HFFc6 (cell line): ENCODE measurements at regions not wholly inside any gene's neighbourhood (a gene's known extent, or its start where the extent isn't known, plus 50 kb on each side); places are given as distances from the start of the nearest gene placed in this dataset.

Experiments used
- DNase-seq: peaks from one replicate; pipeline ENCODE4 v3.0.0-alpha.2; 2018
- H3K27ac Mint-ChIP-seq: 2 replicates; pipeline ENCODE4 v1.8.0; 2020; ENCODE audit warnings: mild to moderate bottlenecking, mixed read lengths
- H3K27me3 Mint-ChIP-seq: 2 replicates; pipeline ENCODE4 v1.8.0; 2021; ENCODE audit warnings: mild to moderate bottlenecking, moderate library complexity, mixed read lengths; ENCODE audit not compliant: insufficient read depth
- H3K36me3 Mint-ChIP-seq: 2 replicates; pipeline ENCODE4 v1.8.0; 2021; ENCODE audit warnings: low read depth, mixed read lengths
- H3K4me1 Mint-ChIP-seq: 2 replicates; pipeline ENCODE4 v1.8.0; 2020; ENCODE audit warnings: low read depth, mixed read lengths
- H3K4me3 Mint-ChIP-seq: 2 replicates; pipeline ENCODE4 v1.8.0; 2020; ENCODE audit warnings: mild to moderate bottlenecking, moderate library complexity, mixed read lengths
- H3K9me3 Mint-ChIP-seq: 2 replicates; pipeline ENCODE4 v1.8.0; 2020; ENCODE audit warnings: mild to moderate bottlenecking, mixed read lengths
- TF ChIP-seq, protein P1 (sequence below): fragments of 200-600 bp; sonication (generic); IDR thresholded peaks from 2 replicates; pipeline ENCODE4 v1.5.0; 2021; ENCODE audit warnings: antibody characterized with exemption, mild to moderate bottlenecking

DNA sequence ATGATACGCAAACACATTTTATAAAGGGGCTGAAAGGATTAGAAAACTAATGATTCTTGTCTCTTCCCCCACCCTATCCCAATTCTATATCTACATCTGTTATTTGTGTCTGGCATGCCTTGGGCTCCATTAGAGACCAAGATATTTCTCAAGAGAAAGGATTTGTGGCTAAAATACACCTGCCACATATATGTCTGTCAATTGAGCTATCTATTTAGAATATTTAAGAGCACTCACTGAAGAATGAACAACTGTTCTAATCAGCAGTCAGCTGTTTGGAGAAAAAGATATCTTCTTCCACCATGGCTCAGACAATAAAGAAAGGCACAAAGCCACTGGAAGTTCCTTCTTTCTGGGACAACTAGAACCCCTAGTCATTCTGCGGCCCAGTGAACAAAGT, 61.7 kb upstream of the LRRN1 start:
- no peak overlapping the region for H3K4me3 Mint-ChIP-seq
- TF ChIP-seq, protein P1, sequence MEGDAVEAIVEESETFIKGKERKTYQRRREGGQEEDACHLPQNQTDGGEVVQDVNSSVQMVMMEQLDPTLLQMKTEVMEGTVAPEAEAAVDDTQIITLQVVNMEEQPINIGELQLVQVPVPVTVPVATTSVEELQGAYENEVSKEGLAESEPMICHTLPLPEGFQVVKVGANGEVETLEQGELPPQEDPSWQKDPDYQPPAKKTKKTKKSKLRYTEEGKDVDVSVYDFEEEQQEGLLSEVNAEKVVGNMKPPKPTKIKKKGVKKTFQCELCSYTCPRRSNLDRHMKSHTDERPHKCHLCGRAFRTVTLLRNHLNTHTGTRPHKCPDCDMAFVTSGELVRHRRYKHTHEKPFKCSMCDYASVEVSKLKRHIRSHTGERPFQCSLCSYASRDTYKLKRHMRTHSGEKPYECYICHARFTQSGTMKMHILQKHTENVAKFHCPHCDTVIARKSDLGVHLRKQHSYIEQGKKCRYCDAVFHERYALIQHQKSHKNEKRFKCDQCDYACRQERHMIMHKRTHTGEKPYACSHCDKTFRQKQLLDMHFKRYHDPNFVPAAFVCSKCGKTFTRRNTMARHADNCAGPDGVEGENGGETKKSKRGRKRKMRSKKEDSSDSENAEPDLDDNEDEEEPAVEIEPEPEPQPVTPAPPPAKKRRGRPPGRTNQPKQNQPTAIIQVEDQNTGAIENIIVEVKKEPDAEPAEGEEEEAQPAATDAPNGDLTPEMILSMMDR = no peak
- H3K36me3 Mint-ChIP-seq = peaks cover 5% of the 10 kb centered on the region; the same call in 1 of the 2 replicates
- H3K4me1 Mint-ChIP-seq = no peaks in the 10 kb centered on the region
- H3K27ac Mint-ChIP-seq = no peak overlapping the region
- H3K27me3 Mint-ChIP-seq = no peaks in the 10 kb centered on the region; the same call in 1 of the 2 replicates
- no peak for DNase-seq
- H3K9me3 Mint-ChIP-seq = peaks cover 76% of the 10 kb centered on the region

DNA sequence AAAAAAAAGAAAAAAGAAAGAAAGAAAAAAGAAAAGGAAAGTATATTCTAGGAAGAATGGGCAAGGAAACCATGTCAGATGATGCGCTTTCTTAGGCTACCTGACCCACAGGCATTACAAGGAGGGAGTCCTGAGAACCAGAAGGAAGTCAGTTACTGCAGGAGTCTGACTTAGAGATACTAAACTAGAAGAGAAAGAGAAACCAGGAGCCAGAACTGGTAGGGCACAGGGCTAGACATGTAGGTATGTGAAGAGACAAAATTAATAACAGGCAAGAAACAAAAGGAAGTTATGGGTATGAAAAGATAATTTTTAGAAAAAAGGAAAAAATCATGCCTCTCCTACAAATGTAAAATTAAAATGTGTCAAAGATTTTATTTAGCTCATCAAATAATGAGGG, 63.3 kb upstream of the LRRN1 start:
- H3K27me3 Mint-ChIP-seq = no peaks in the 10 kb centered on the region; the same call in 1 of the 2 replicates
- DNase-seq = no peak
- H3K4me3 Mint-ChIP-seq = no peak overlapping the region
- TF ChIP-seq, protein P1 = no peak
- peaks cover 82% of the 10 kb centered on the region for H3K9me3 Mint-ChIP-seq
- H3K36me3 Mint-ChIP-seq = peaks cover 5% of the 10 kb centered on the region; the same call in 1 of the 2 replicates
- no peak overlapping the region for H3K27ac Mint-ChIP-seq
- H3K4me1 Mint-ChIP-seq = no peaks in the 10 kb centered on the region

DNA sequence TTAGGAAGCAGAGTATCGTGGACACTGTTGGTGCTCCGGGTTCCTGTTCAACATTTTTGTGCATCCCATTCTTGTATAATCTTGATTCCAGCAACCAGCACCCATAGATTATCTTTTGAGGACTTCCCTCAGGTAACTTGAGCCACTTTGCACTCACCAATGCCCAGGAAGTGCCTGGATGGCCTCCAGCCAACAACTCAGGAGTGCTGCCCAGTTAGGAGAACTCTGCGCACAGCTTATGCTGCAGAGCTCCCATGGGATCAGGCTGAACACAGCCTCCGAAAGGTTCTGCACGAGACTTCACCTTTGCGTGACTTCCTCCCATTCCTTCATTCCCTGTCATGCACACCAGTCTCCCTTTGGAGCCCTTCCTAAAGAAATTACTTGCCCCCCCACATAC, 64.3 kb upstream of the LRRN1 start:
- Mint-ChIP-seq H3K9me3 (peaks cover 81% of the 10 kb centered on the region), H3K4me1 (no peaks in the 10 kb centered on the region), H3K4me3 (no peak overlapping the region), H3K27me3 (no peaks in the 10 kb centered on the region; the same call in 1 of the 2 replicates), H3K36me3 (peaks cover 5% of the 10 kb centered on the region; the same call in 1 of the 2 replicates), H3K27ac (no peak overlapping the region)
- TF ChIP-seq, protein P1 = no peak
- DNase-seq = no peak

DNA sequence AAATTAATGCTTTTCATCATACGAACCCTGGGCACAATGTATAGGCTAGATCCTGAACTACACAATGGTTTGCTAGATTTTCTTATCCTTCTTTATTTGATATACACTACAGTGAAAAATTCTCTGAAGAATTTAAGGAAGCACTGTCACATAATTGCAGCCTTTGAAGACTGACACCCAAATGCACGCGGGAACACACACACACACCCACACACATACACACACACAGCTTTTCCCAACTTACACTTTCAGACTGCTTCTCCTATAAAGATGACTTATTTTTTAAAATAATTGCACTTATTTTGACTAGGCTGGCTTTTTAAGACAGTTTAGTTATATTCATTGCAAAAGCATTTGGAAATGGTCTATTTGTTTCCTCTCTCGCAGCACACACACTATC, 70.0 kb upstream of the LRRN1 start:
- Mint-ChIP-seq H3K4me1 (no peaks in the 10 kb centered on the region), H3K27ac (no peak overlapping the region), H3K9me3 (peaks cover 45% of the 10 kb centered on the region), H3K4me3 (no peak overlapping the region), H3K27me3 (no peaks in the 10 kb centered on the region), H3K36me3 (no peaks in the 10 kb centered on the region)
- DNase-seq = no peak
- TF ChIP-seq, protein P1 = no peak

DNA sequence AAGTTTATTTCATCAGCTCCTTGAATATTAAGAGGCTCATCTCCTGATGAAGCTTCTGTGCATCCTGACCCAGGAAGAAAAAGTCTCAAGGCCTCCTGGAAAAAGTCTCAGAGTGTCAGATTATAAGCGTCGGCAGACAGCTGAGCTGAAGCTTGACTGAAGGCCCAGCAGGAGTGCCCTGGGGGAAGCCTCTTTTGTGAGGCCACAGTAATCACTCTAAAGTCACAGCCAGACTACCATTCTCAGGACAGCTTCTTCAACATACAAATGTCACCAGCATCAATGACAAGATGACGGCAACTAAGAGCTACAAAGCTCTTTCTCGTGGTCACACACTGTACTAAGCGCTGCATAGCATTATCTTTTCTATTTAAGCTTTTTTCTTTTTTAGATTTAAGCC, 72.7 kb upstream of the LRRN1 start:
- DNase-seq = no peak
- peaks cover 24% of the 10 kb centered on the region; the same call in 1 of the 2 replicates for H3K9me3 Mint-ChIP-seq
- H3K4me3 Mint-ChIP-seq = no peak overlapping the region
- H3K27me3 Mint-ChIP-seq = no peaks in the 10 kb centered on the region
- H3K4me1 Mint-ChIP-seq = no peaks in the 10 kb centered on the region
- TF ChIP-seq, protein P1 = no peak
- H3K36me3 Mint-ChIP-seq = no peaks in the 10 kb centered on the region
- no peak overlapping the region for H3K27ac Mint-ChIP-seq

DNA sequence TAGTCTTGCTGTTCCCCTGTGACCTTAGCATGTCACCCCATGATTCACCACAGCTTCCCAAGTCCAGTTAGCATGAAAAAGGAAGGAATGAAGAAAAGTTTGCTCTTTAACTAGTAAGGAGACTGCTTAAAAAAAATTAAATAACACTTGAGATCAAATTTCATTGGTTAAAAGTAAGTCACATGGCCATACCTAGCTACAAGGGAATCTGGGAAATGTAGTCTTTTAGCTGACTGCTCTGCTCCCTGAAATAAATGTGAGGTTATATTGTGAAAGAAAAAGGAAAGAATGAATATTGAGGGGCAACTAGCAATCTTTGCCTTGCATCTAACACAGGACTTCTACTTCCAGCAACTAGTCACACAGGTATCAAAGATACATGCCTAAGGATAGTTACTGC, 84.7 kb upstream of the LRRN1 start:
- Mint-ChIP-seq H3K4me3 (no peak overlapping the region), H3K27me3 (no peaks in the 10 kb centered on the region), H3K27ac (no peak overlapping the region), H3K36me3 (0 out of 2 replicates have a peak, but pooled peaks cover 4% of the 10 kb centered on the region), H3K9me3 (peaks cover 47% of the 10 kb centered on the region), H3K4me1 (no peaks in the 10 kb centered on the region)
- TF ChIP-seq, protein P1 = no peak
- DNase-seq = no peak
